DND-41 (cell line): ENCODE measurements at regions not wholly inside any gene's neighbourhood (a gene's known extent, or its start where the extent isn't known, plus 50 kb on each side); places are given as distances from the start of the nearest gene placed in this dataset.

Experiments
- CTCF ChIP-seq: IDR thresholded peaks from 2 replicates; pipeline ENCODE4 v1.5.1; 2012; ENCODE audit warnings: borderline replicate concordance, low read length, moderate library complexity, mild to moderate bottlenecking; ENCODE audit not compliant: poor library complexity, severe bottlenecking; ENCODE audit errors: extremely low read depth
- EZH2 ChIP-seq: IDR thresholded peaks from 3 replicates; pipeline ENCODE4 v1.6.1; 2012; ENCODE audit warnings: borderline replicate concordance, low read depth, mild to moderate bottlenecking, moderate library complexity, low read length, inconsistent platforms; ENCODE audit not compliant: severe bottlenecking

DNA sequence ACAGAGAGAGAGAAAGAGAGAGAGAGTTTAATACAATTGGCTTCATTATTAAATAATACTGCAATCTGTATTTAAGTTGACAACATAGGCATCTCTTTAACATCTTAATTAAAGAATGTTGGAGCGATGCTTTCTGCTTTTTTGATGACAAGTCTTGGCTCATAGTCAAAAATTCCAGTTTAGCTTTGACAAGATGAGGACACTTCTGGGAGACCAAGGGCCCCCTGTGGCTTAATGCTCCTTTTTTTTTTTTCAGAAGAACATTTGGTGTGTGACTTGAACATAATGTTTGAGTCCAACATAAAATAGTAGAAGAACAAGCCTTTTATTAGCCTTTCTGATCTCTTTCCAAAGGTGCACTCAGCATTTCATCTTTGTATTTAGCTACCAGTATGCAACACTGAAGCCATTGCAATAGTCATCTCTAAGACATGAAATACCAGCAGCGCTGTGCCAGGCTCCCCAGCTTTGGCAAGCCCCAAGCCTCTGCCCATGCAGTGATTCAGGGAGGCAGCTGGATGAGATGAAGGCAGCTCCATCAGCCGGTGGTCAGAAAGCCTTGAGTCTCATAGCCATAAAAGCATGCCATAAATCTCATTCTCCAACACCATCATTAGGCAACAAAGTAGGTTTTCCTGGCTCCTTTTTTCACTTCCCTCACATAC, 349.4 kb upstream of the SEMA6D start:
- TF ChIP-seq CTCF (no peak), EZH2 (no peak)
